ENCODE measurements at regions not wholly inside any gene's neighbourhood (a gene's known extent, or its start where the extent isn't known, plus 50 kb on each side); places are given as distances from the start of the nearest gene placed in this dataset.

DNA sequence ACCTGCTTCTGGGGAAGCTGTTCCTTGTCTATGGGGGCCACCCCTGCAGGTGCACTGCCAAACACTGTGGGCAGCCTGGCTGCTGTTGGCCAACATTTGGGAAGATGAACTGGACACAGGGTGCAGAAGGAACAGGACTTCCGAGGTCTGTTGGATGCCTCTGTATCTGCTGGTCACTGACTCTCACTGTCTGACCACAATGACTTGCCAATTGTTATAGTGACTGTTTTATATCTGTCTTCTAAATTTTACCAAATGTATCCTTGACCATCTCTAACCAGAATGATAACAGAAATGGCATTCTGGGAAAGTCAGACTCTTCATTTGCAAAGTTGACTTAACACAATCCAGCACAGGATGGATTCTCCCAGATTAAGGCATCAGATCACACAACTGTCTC, 214.0 kb upstream of the PRSS58 start:
- FAIRE-seq, result no peak
- no peaks in the 10 kb centered on the region for H3K9me1 ChIP-seq (ENCODE audit: control insufficient read depth, extremely low read depth, insufficient read depth, low read length)

DNA sequence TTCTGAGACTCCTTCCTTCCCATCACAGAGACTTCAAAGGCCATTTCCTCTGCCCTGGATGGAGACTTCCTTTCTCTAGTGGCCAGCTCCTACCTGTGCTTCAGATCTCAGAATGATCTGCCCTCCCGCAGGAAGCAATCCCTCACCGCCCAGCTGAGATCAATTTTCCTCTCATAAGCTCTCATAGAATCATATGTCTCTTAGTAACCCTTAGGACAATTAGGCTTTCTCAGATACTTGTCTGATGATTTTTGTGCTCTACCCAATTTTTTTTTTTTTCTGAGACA, 212.6 kb upstream of the PRSS58 start:
- Histone ChIP-seq H3K9ac (ENCODE audit: control insufficient read depth, extremely low read depth, insufficient read depth, low read length) (no peak overlapping the region), H3K4me2 (ENCODE audit: control insufficient read depth, extremely low read depth, insufficient read depth, low read depth, low read length) (no peak overlapping the region), H3K36me3 (ENCODE audit: control insufficient read depth in 2 of 2, extremely low read depth in 1 of 2, insufficient read depth in 2 of 2, low read length in 2 of 2) (no peaks in the 10 kb centered on the region), H3K9me3 (ENCODE audit: control insufficient read depth, low read depth, low read length) (no peaks in the 10 kb centered on the region), H3K9me1 (ENCODE audit: control insufficient read depth, extremely low read depth, insufficient read depth, low read length) (no peaks in the 10 kb centered on the region), H3K4me1 (ENCODE audit: control insufficient read depth, extremely low read depth, insufficient read depth, low read length) (no peaks in the 10 kb centered on the region), H3K27ac (ENCODE audit: control insufficient read depth, insufficient read depth, low read length) (no peak overlapping the region), H3K4me3 (ENCODE audit: control insufficient read depth in 2 of 3, extremely low read depth in 1 of 3, insufficient read depth in 2 of 3, low read depth in 1 of 3, low read length in 3 of 3) (no peak overlapping the region), H2AFZ (ENCODE audit: control insufficient read depth, low read length) (no peak overlapping the region), H3K79me2 (ENCODE audit: control insufficient read depth, insufficient read depth, low read length) (no peaks in the 10 kb centered on the region), H4K20me1 (ENCODE audit: control insufficient read depth, extremely low read depth, insufficient read depth, low read length) (no peaks in the 10 kb centered on the region), H3K27me3 (ENCODE audit: control insufficient read depth, extremely low read depth, insufficient read depth, low read length) (no peaks in the 10 kb centered on the region)
- DNase-seq (ENCODE audit: low read depth, low spot score) (no peak), FAIRE-seq (no peak)
- dilution Hi-C loops (cut with MboI; ENCODE audit: extremely low pct_ligation_motif_present, low sequenced_read_pairs), result no loop called here
- TF ChIP-seq EZH2 (IDR thresholded peaks at IDR 0.05; ENCODE audit: low read length), result no peak
- TF ChIP-seq, protein P1, sequence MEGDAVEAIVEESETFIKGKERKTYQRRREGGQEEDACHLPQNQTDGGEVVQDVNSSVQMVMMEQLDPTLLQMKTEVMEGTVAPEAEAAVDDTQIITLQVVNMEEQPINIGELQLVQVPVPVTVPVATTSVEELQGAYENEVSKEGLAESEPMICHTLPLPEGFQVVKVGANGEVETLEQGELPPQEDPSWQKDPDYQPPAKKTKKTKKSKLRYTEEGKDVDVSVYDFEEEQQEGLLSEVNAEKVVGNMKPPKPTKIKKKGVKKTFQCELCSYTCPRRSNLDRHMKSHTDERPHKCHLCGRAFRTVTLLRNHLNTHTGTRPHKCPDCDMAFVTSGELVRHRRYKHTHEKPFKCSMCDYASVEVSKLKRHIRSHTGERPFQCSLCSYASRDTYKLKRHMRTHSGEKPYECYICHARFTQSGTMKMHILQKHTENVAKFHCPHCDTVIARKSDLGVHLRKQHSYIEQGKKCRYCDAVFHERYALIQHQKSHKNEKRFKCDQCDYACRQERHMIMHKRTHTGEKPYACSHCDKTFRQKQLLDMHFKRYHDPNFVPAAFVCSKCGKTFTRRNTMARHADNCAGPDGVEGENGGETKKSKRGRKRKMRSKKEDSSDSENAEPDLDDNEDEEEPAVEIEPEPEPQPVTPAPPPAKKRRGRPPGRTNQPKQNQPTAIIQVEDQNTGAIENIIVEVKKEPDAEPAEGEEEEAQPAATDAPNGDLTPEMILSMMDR (optimal IDR thresholded peaks at IDR 0.05 in 1 of 3, IDR thresholded peaks at IDR 0.05 in 1 of 3, conservative IDR thresholded peaks at IDR 0.05 in 1 of 3; ENCODE audit: extremely low read depth in 1 of 3, insufficient read depth in 2 of 3, low read length in 3 of 3), result no peak

More for the DNA sequence above, 214.0 kb upstream of the PRSS58 start:
- H3K27ac ChIP-seq (ENCODE audit: control insufficient read depth, insufficient read depth, low read length), result no peak overlapping the region
- H2AFZ ChIP-seq (ENCODE audit: control insufficient read depth, low read length), result no peak overlapping the region
- H3K79me2 ChIP-seq (ENCODE audit: control insufficient read depth, insufficient read depth, low read length), result no peaks in the 10 kb centered on the region
- no peaks in the 10 kb centered on the region for H3K4me1 ChIP-seq (ENCODE audit: control insufficient read depth, extremely low read depth, insufficient read depth, low read length)
- dilution Hi-C loops (cut with MboI; ENCODE audit: extremely low pct_ligation_motif_present, low sequenced_read_pairs), result no loop called here
- no peaks in the 10 kb centered on the region for H3K36me3 ChIP-seq (ENCODE audit: control insufficient read depth in 2 of 2, extremely low read depth in 1 of 2, insufficient read depth in 2 of 2, low read length in 2 of 2)
- no peak overlapping the region for H3K4me2 ChIP-seq (ENCODE audit: control insufficient read depth, extremely low read depth, insufficient read depth, low read depth, low read length)
- H3K4me3 ChIP-seq (ENCODE audit: control insufficient read depth in 2 of 3, extremely low read depth in 1 of 3, insufficient read depth in 2 of 3, low read depth in 1 of 3, low read length in 3 of 3), result no peak overlapping the region
- no peaks in the 10 kb centered on the region for H3K27me3 ChIP-seq (ENCODE audit: control insufficient read depth, extremely low read depth, insufficient read depth, low read length)
- H4K20me1 ChIP-seq (ENCODE audit: control insufficient read depth, extremely low read depth, insufficient read depth, low read length), result no peaks in the 10 kb centered on the region
- H3K9me3 ChIP-seq (ENCODE audit: control insufficient read depth, low read depth, low read length), result no peaks in the 10 kb centered on the region
- DNase-seq (ENCODE audit: low read depth, low spot score), result no peak
- TF ChIP-seq, protein P1 (optimal IDR thresholded peaks at IDR 0.05 in 1 of 3, IDR thresholded peaks at IDR 0.05 in 1 of 3, conservative IDR thresholded peaks at IDR 0.05 in 1 of 3; ENCODE audit: extremely low read depth in 1 of 3, insufficient read depth in 2 of 3, low read length in 3 of 3), result no peak
- TF ChIP-seq EZH2 (IDR thresholded peaks at IDR 0.05; ENCODE audit: low read length), result no peak
- no peak overlapping the region for H3K9ac ChIP-seq (ENCODE audit: control insufficient read depth, extremely low read depth, insufficient read depth, low read length)
